NCI-H524 (cell line): ENCODE measurements at regions not wholly inside any gene's neighbourhood (a gene's known extent, or its start where the extent isn't known, plus 50 kb on each side); places are given as distances from the start of the nearest gene placed in this dataset.
"Not testable (repeated sequence)": the region's sequence is repeated elsewhere in the genome, so short reads cannot be mapped to it uniquely, and the experiment has no call there.

ENCODE experiments used
- DNase-seq, 2 experiments: peaks; one replicate each; lab custom pipeline; 2025; lab: John Stamatoyannopoulos, UW

- no peak for DNase-seq
Observed at GRCh38 chr10:30531751-30532530, 97.6 kb downstream of the LYZL2 start.

- no peak for DNase-seq
Observed at GRCh38 chr10:30529373-30529998, 95.5 kb downstream of the MAP3K8 start.

- DNase-seq = no peak
Observed at GRCh38 chr10:30528429-30528786, 94.4 kb downstream of the MAP3K8 start.

GRCh38 chr10:30527623-30528428 is 93.8 kb downstream of the MAP3K8 start:
- no peak for DNase-seq

GRCh38 chr10:30522661-30523078 is 88.7 kb downstream of the MAP3K8 start:
- DNase-seq = not testable (repeated sequence)

GRCh38 chr10:30518907-30519306 is 84.9 kb downstream of the MAP3K8 start:
- DNase-seq = no peak
